ENCODE measurements at regions not wholly inside any gene's neighbourhood (a gene's known extent, or its start where the extent isn't known, plus 50 kb on each side); places are given as distances from the start of the nearest gene placed in this dataset.
"Not testable (repeated sequence)": the region's sequence is repeated elsewhere in the genome, so short reads cannot be mapped to it uniquely, and the experiment has no call there.

GRCh38 chr12:90449611-90450010 lies 505.4 kb downstream of the CCER1 start:
- DNase-seq (ENCODE audit: low read depth): peak; percentile 14
- TF ChIP-seq CTCF (IDR thresholded peaks at IDR 0.05; ENCODE audit: low read length, missing control alignments): no peak
- no peak overlapping the region for H3K4me3 ChIP-seq (replicated peaks; ENCODE audit: low read depth, low read length)

- DNase-seq (ENCODE audit: low read depth); H3K4me3 ChIP-seq (replicated peaks; ENCODE audit: low read depth, low read length): not testable (repeated sequence)
These were observed 511.5 kb downstream of the CCER1 start for GRCh38 chr12:90443466-90443865.

- TF ChIP-seq CTCF (IDR thresholded peaks at IDR 0.05; ENCODE audit: low read length, missing control alignments): no peak
- DNase-seq (ENCODE audit: low read depth): no peak
- no peak overlapping the region for H3K4me3 ChIP-seq (replicated peaks; ENCODE audit: low read depth, low read length)
These were observed 513.5 kb downstream of the CCER1 start for GRCh38 chr12:90441431-90441830.

DNA sequence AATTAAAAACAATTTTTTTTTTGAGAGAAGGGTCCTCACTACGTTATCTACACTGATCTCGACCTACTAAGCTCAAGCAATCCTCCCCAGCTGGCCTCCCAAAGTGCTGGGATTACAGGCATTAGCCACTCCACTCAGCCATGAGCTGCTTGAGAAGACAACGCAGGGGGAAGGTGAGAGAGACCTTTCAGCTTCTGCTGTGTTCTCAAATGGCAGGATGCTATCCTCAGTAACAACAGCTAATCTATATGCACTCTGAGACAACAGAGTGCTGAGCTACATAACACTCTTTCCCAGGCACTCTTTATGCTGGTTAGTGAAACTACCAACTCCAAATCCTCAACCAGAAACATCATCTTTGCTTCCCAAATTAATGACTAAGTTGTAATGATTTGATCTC lies 526.1 kb downstream of the CCER1 start:
- no peak for TF ChIP-seq CTCF (IDR thresholded peaks at IDR 0.05; ENCODE audit: low read length, missing control alignments)
- DNase-seq (ENCODE audit: low read depth): no peak
- H3K4me3 ChIP-seq (replicated peaks; ENCODE audit: low read depth, low read length): no peak overlapping the region

DNA sequence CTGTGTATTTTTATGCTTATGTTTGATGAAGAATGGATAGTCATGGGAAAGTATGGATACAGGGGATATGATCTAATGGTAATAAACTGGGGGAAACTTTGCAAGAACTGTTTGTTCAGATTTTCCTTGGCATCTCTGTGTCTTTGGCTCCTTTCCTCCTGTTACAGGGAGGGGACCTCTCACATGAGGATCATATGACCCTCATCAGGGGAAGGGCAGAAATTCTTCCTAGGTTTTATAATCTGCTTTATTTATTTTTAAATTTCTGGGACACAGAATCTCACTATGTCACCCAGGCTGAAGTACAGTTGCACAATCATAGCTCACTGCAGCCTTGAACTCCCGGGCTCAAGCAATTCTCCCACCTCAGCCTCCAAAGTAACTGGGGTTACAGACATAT lies 526.5 kb downstream of the CCER1 start:
- TF ChIP-seq CTCF (IDR thresholded peaks at IDR 0.05; ENCODE audit: low read length, missing control alignments): no peak
- no peak overlapping the region for H3K4me3 ChIP-seq (replicated peaks; ENCODE audit: low read depth, low read length)
- DNase-seq (ENCODE audit: low read depth): no peak

DNA sequence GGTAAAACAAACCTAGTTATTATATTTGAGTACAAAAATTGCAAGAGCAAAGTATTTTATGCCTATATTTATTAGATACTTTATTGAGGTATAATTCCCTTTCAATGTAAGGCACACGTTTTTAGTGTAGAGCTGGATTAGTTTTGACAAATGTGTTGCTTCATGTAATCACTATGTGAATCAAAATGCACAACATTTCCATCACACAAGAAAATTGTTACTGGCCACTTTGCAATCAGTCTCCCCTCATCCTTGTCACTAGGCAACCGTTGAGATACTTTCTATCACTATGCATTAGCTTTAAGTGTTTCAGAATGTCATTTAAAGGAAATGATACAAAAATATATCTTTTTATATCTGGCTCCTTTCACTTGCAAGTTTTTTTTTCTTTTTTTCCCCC lies 531.0 kb downstream of the CCER1 start:
- no peak overlapping the region for H3K4me3 ChIP-seq (replicated peaks; ENCODE audit: low read depth, low read length)
- no peak for DNase-seq (ENCODE audit: low read depth)
- no peak for TF ChIP-seq CTCF (IDR thresholded peaks at IDR 0.05; ENCODE audit: low read length, missing control alignments)

GRCh38 chr12:90410962-90411361 lies 544.0 kb downstream of the CCER1 start:
- no peak overlapping the region for H3K4me3 ChIP-seq (replicated peaks; ENCODE audit: low read depth, low read length)
- DNase-seq (ENCODE audit: low read depth): no peak
- no peak for TF ChIP-seq CTCF (IDR thresholded peaks at IDR 0.05; ENCODE audit: low read length, missing control alignments)

- no peak overlapping the region for H3K4me3 ChIP-seq (replicated peaks; ENCODE audit: low read depth, low read length)
- peak; percentile 7 for DNase-seq (ENCODE audit: low read depth)
- TF ChIP-seq CTCF (IDR thresholded peaks at IDR 0.05; ENCODE audit: low read length, missing control alignments): peak; percentile 1
These were observed 547.1 kb downstream of the CCER1 start for GRCh38 chr12:90407841-90408240.
